ENCODE measurements at regions not wholly inside any gene's neighbourhood (a gene's known extent, or its start where the extent isn't known, plus 50 kb on each side); places are given as distances from the start of the nearest gene placed in this dataset.

DNA sequence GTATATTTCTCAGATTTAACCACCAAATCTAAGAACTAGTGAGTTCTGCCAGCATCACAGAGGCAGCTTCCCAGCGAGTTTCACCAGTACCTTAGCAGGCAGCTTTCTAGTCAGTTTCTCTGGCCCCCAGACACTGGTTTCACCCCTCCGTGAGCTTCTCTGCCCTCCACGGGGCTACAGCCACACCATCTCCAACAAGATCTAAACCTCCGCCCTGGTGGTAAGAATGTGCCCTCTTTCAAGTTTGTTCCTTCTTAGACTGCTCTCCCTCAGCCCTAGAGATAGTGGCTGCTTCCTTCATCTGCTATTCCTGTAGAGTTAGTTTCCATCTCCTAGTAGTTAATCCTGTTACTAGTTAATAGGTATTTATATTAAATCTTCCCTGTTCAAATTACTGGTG, 60.5 kb upstream of the TAB3 start:
- no peaks in the 10 kb centered on the region for H3K36me3 ChIP-seq (ENCODE audit: control insufficient read depth, insufficient read depth, low read length)
- Mint-ChIP-seq H3K36me3 (ENCODE audit: low read depth) (no peaks in the 10 kb centered on the region), H3K9me3 (peaks cover 38% of the 10 kb centered on the region), H3K4me1 (no peaks in the 10 kb centered on the region), H3K27ac (no peak overlapping the region), H3K4me3 (no peak overlapping the region), H3K27me3 (ENCODE audit: insufficient read depth) (no peaks in the 10 kb centered on the region)
- H3K9me3 ChIP-seq (ENCODE audit: control insufficient read depth, low read length), result peaks cover 9% of the 10 kb centered on the region
- no peak overlapping the region for H3K9ac ChIP-seq (ENCODE audit: extremely low read depth, low read length, poor library complexity, severe bottlenecking)
- no peak overlapping the region for H3K4me3 ChIP-seq (ENCODE audit: low read length)
- 94 to 100% methylated on average over 1 to 4 of the region's 4 CpGs for WGBS, 2 experiments (ENCODE audit: insufficient coverage in 1 of 2, insufficient read length in 1 of 2)
- no peaks in the 10 kb centered on the region for H3K27me3 ChIP-seq (ENCODE audit: control insufficient read depth, insufficient read depth, low read length, poor library complexity, severe bottlenecking)
- peak; percentile 63 for TF ChIP-seq CTCF (conservative IDR thresholded peaks at IDR 0.05)
- H3K4me1 ChIP-seq (ENCODE audit: control insufficient read depth, insufficient read depth, low read length), result no peaks in the 10 kb centered on the region
- DNase-seq, result peak; percentile 61
- no peak overlapping the region for H3K27ac ChIP-seq (ENCODE audit: low read depth, low read length)

GRCh38 chrX:30948626-30949025, 59.6 kb upstream of the TAB3 start:
- H3K36me3 Mint-ChIP-seq (ENCODE audit: low read depth), result no peaks in the 10 kb centered on the region
- no peak overlapping the region for H3K27ac Mint-ChIP-seq
- H3K4me1 ChIP-seq (ENCODE audit: control insufficient read depth, insufficient read depth, low read length), result no peaks in the 10 kb centered on the region
- H3K4me1 Mint-ChIP-seq, result no peaks in the 10 kb centered on the region
- no peaks in the 10 kb centered on the region for H3K36me3 ChIP-seq (ENCODE audit: control insufficient read depth, insufficient read depth, low read length)
- H3K27ac ChIP-seq (ENCODE audit: low read depth, low read length), result no peak overlapping the region
- H3K9ac ChIP-seq (ENCODE audit: extremely low read depth, low read length, poor library complexity, severe bottlenecking), result no peak overlapping the region
- no peak overlapping the region for H3K4me3 ChIP-seq (ENCODE audit: low read length)
- DNase-seq, result no peak
- no peak for TF ChIP-seq CTCF (conservative IDR thresholded peaks at IDR 0.05)
- no peak overlapping the region for H3K4me3 Mint-ChIP-seq
- 96% methylated on average over 3 of the region's 3 CpGs; no CpG with 5 or more reads in 1 of the 2 experiments for WGBS, 2 experiments (ENCODE audit: insufficient coverage in 1 of 2, insufficient read length in 1 of 2)
- H3K27me3 ChIP-seq (ENCODE audit: control insufficient read depth, insufficient read depth, low read length, poor library complexity, severe bottlenecking), result no peaks in the 10 kb centered on the region
- peaks cover 40% of the 10 kb centered on the region for H3K9me3 Mint-ChIP-seq
- H3K27me3 Mint-ChIP-seq (ENCODE audit: insufficient read depth), result no peaks in the 10 kb centered on the region
- peaks cover 9% of the 10 kb centered on the region for H3K9me3 ChIP-seq (ENCODE audit: control insufficient read depth, low read length)

DNA sequence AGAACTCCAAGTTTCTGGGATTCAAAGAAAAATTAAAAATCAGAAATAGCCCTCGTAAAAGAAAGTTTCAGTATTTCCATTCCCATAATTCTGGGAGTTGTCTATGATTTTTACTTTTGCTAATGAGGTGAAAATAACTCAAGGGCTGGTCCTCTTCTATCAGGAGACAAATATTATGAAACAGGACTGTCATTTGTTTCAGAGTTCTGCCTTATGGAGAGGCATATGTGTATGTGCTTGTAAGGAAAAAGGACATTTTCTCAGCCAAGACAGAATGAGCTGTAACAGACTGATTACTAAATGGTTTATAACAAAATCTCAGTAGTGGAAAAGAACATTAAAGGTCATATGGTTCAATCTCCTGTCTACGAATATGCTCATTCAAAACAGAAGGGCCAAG, 59.0 kb upstream of the TAB3 start:
- no peaks in the 10 kb centered on the region for H3K27me3 Mint-ChIP-seq (ENCODE audit: insufficient read depth)
- no peak for TF ChIP-seq CTCF (conservative IDR thresholded peaks at IDR 0.05)
- H3K9me3 Mint-ChIP-seq, result peaks cover 41% of the 10 kb centered on the region
- no peaks in the 10 kb centered on the region for H3K27me3 ChIP-seq (ENCODE audit: control insufficient read depth, insufficient read depth, low read length, poor library complexity, severe bottlenecking)
- no peaks in the 10 kb centered on the region for H3K36me3 Mint-ChIP-seq (ENCODE audit: low read depth)
- no peaks in the 10 kb centered on the region for H3K4me1 Mint-ChIP-seq
- peaks cover 9% of the 10 kb centered on the region for H3K9me3 ChIP-seq (ENCODE audit: control insufficient read depth, low read length)
- DNase-seq, result no peak
- no peaks in the 10 kb centered on the region for H3K36me3 ChIP-seq (ENCODE audit: control insufficient read depth, insufficient read depth, low read length)
- H3K27ac ChIP-seq (ENCODE audit: low read depth, low read length), result no peak overlapping the region
- no peaks in the 10 kb centered on the region for H3K4me1 ChIP-seq (ENCODE audit: control insufficient read depth, insufficient read depth, low read length)
- no peak overlapping the region for H3K4me3 ChIP-seq (ENCODE audit: low read length)
- H3K4me3 Mint-ChIP-seq, result no peak overlapping the region
- WGBS, 2 experiments (ENCODE audit: insufficient coverage in 1 of 2, insufficient read length in 1 of 2), result 82% methylated on average over 1 of the region's 2 CpGs; no CpG with 5 or more reads in 1 of the 2 experiments
- no peak overlapping the region for H3K27ac Mint-ChIP-seq
- no peak overlapping the region for H3K9ac ChIP-seq (ENCODE audit: extremely low read depth, low read length, poor library complexity, severe bottlenecking)

All from endodermal cell (in vitro differentiated cells).